ENCODE measurements at regions not wholly inside any gene's neighbourhood (a gene's known extent, or its start where the extent isn't known, plus 50 kb on each side); places are given as distances from the start of the nearest gene placed in this dataset.

DNA sequence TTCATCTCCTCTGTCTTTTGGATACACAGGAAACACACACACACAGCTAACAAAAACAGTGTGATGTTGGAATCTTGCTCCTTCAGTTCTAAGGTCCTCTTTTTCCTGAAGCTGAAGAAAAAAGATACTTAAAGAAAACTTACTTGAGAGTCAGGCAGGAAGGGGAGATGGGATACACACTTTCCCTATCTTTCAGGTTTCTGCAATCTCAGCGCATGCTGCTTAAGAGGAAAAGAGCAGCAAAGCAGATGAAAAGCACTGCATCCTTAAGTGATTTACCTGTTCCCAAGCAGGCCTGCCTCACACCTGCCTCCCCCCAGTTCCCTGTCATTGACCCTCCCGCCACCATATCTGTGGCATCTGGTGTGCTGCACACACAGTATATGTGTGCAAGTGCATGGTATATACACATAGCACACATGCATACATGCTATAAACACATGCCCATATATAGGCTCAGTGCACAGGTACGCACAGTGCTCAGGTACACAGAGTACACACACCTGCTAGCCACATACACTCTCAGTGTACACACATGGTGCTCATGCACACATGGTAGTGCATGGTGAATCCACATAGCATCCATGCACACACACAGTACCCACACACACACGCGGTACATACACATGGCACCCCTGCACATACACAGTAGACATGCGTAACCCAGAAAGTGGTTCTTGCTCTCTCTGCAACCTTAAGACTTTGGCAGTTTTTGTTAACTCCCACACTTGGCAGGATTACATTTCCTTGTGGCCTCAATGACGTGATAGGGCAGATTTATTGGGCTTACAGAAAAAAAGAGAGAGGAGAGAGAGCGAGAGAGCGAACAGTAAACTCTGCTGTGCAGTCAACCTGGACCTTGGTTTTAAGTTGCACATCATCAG is 166.9 kb downstream of the TOMM20 start:
- peak overlapping the region; percentile 48 for H2BK12ac ChIP-seq (ENCODE audit: low read length)
- H3K27me3 ChIP-seq (ENCODE audit: insufficient read depth, low read length): no peaks in the 10 kb centered on the region
- H3K14ac ChIP-seq (ENCODE audit: low read length): peak overlapping the region; percentile 22
- H3K23ac ChIP-seq (ENCODE audit: low read length): peak overlapping the region; percentile 1
- H2AFZ ChIP-seq (ENCODE audit: insufficient read depth, low read length, poor library complexity): no peak overlapping the region
- no peak for DNase-seq
- H3K18ac ChIP-seq (ENCODE audit: low read length): peak overlapping the region; percentile 3
- H3K9ac ChIP-seq (ENCODE audit: low read length): peak overlapping the region; percentile 6
- H2AK5ac ChIP-seq (ENCODE audit: low read length): peak overlapping the region; percentile 1
- no peak overlapping the region for H4K12ac ChIP-seq (ENCODE audit: low read depth, low read length)
- H3K4me3 ChIP-seq (ENCODE audit: low read depth, low read length): peak overlapping the region; percentile 23
- peak overlapping the region; percentile 10 for H2BK5ac ChIP-seq (ENCODE audit: low read depth, low read length, poor library complexity)
- WGBS (ENCODE audit: extremely low coverage, insufficient coverage, insufficient read length): no CpG with 5 or more reads among the region's 9 CpGs
- H3K4me2 ChIP-seq (ENCODE audit: low read length): peak overlapping the region; percentile 3
- no peak overlapping the region for H3K4ac ChIP-seq (ENCODE audit: low read depth, low read length)
- H3K9me3 ChIP-seq (ENCODE audit: insufficient read depth, low read depth, low read length): peaks cover 4% of the 10 kb centered on the region
- H4K8ac ChIP-seq (ENCODE audit: low read depth, low read length): peak overlapping the region; percentile 1
- H3K4me1 ChIP-seq (ENCODE audit: control insufficient read depth in 1 of 2, insufficient read depth in 2 of 2, low read length in 2 of 2): peaks cover 38 to 47% of the 10 kb centered on the region in 2 experiments
- H3K27ac ChIP-seq (ENCODE audit: low read depth, low read length): peak overlapping the region; percentile 97
- H2BK120ac ChIP-seq (ENCODE audit: insufficient read depth, low read length, poor library complexity): peak overlapping the region; percentile 3
- no peaks in the 10 kb centered on the region for H3K36me3 ChIP-seq (ENCODE audit: control insufficient read depth in 1 of 2, insufficient read depth in 2 of 2, low read length in 2 of 2)
- peaks cover 49% of the 10 kb centered on the region for H3K79me1 ChIP-seq (ENCODE audit: low read length)
- peaks cover 15% of the 10 kb centered on the region for H3K79me2 ChIP-seq (ENCODE audit: control insufficient read depth, insufficient read depth, low read length, poor library complexity)
- peak overlapping the region; percentile 11 for H4K91ac ChIP-seq (ENCODE audit: low read depth, low read length)

DNA sequence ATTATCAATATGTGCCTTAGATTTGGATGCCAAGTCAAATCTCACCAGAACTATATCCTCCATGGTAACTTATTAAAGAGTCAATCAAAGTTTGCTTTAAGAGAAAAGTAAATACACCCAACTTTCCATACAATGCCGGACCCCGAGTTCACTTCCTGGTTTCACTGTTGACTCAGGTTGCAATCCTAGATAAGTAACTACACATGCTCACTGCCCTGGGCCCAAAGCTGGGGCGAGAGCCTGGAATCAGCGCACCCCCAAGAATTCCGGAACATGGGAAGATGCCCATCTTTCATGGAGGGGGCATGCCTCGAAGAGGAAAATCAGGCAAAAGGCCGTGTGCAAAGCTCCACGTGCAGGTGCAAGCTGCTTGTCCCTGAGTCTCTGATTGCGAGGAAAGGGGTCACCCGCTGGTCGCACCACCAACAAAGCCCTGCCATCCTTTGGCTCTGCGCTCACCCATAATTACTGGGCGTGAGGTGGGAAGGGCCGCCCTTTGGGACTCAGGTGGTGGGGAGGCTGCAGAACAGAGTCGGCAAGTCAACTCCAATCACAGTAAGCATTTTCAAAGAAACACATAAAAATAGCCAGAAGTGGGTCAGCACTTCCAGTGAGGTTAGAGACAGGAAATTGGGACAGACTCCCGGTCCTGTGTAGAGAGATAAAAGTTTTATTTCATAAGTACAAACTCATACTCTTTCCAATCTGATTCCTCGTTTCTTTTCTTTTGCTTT is 167.7 kb downstream of the TOMM20 start:
- peak overlapping the region; percentile 82 for H3K18ac ChIP-seq (ENCODE audit: low read length)
- WGBS (ENCODE audit: extremely low coverage, insufficient coverage, insufficient read length): no CpG with 5 or more reads among the region's 17 CpGs
- peak overlapping the region; percentile 98 for H2BK12ac ChIP-seq (ENCODE audit: low read length)

DNA sequence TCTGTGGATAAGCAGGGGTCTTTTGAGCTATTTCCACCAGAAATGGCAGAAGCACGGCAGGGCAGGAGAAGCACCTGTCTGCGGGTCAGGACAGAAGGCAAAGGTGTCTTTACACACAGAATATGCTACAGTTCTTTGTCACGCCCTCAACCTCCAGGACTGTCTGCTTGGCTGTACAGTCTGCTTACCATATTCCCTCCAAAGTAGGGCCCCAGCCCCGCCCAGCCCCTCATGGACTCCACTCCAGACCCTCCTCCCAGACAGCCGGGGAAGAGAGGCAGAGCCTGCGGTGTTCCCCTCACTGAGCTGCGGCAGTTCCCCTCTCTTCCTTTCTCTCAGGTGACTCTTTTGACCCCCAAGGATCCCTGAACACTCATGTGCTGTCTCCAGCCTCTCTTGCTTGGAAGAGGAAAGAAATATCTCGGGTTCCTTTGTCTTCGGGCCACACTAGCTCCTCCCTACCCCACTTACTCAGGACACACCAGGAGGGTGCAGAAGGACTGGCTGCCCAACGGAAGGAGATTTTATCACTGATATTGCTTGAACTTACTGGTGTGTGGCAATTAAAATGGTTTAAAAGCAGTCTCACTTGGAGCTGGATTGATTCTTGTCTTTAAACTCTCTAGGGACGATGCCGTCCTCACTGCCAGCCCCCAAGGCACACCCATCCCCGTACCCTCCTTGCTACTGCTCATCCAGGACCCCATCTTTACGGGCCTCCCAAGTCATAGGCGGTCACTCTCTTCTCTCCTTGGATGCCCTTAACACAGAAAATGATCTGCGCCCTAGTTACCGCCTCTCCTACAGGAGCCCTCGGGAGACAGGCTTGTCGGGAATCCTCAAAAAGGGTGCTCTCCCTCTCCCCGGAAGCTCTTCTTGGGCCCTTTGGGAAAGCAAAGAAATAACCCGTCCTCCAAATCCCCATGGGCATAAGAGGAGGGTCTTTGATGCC is 169.7 kb downstream of the TOMM20 start:
- no peak overlapping the region for H3K9ac ChIP-seq (ENCODE audit: low read length)
- peaks cover 52% of the 10 kb centered on the region for H3K79me1 ChIP-seq (ENCODE audit: low read length)
- H3K79me2 ChIP-seq (ENCODE audit: control insufficient read depth, insufficient read depth, low read length, poor library complexity): peaks cover 15% of the 10 kb centered on the region
- H3K18ac ChIP-seq (ENCODE audit: low read length): peak overlapping the region; percentile 51
- H3K4me2 ChIP-seq (ENCODE audit: low read length): no peak overlapping the region
- no peak for DNase-seq
- H2AFZ ChIP-seq (ENCODE audit: insufficient read depth, low read length, poor library complexity): no peak overlapping the region
- no CpG with 5 or more reads among the region's 21 CpGs for WGBS (ENCODE audit: extremely low coverage, insufficient coverage, insufficient read length)
- no peaks in the 10 kb centered on the region for H3K27me3 ChIP-seq (ENCODE audit: insufficient read depth, low read length)
- H3K4me3 ChIP-seq (ENCODE audit: low read depth, low read length): no peak overlapping the region
- no peaks in the 10 kb centered on the region for H3K36me3 ChIP-seq (ENCODE audit: control insufficient read depth in 1 of 2, insufficient read depth in 2 of 2, low read length in 2 of 2)
- peaks cover 4% of the 10 kb centered on the region for H3K9me3 ChIP-seq (ENCODE audit: insufficient read depth, low read depth, low read length)
- H3K4me1 ChIP-seq (ENCODE audit: control insufficient read depth in 1 of 2, insufficient read depth in 2 of 2, low read length in 2 of 2): peaks cover 44 to 53% of the 10 kb centered on the region in 2 experiments
- no peak overlapping the region for H4K12ac ChIP-seq (ENCODE audit: low read depth, low read length)
- peak overlapping the region; percentile 88 for H2AK5ac ChIP-seq (ENCODE audit: low read length)
- no peak overlapping the region for H3K27ac ChIP-seq (ENCODE audit: low read depth, low read length)
- peak overlapping the region; percentile 93 for H2BK12ac ChIP-seq (ENCODE audit: low read length)
- H3K4ac ChIP-seq (ENCODE audit: low read depth, low read length): peak overlapping the region; percentile 49
- peak overlapping the region; percentile 64 for H2BK5ac ChIP-seq (ENCODE audit: low read depth, low read length, poor library complexity)
- H3K23ac ChIP-seq (ENCODE audit: low read length): no peak overlapping the region
- peak overlapping the region; percentile 80 for H3K14ac ChIP-seq (ENCODE audit: low read length)
- H4K8ac ChIP-seq (ENCODE audit: low read depth, low read length): peak overlapping the region; percentile 79
- H2BK120ac ChIP-seq (ENCODE audit: insufficient read depth, low read length, poor library complexity): peak overlapping the region; percentile 82
- H4K91ac ChIP-seq (ENCODE audit: low read depth, low read length): peak overlapping the region; percentile 98

More for the DNA sequence above, 167.7 kb downstream of the TOMM20 start:
- Histone ChIP-seq H2BK120ac (ENCODE audit: insufficient read depth, low read length, poor library complexity) (peak overlapping the region; percentile 86), H3K23ac (ENCODE audit: low read length) (no peak overlapping the region), H3K9ac (ENCODE audit: low read length) (no peak overlapping the region), H2AFZ (ENCODE audit: insufficient read depth, low read length, poor library complexity) (peak overlapping the region; percentile 43), H3K36me3 (ENCODE audit: control insufficient read depth in 1 of 2, insufficient read depth in 2 of 2, low read length in 2 of 2) (no peaks in the 10 kb centered on the region), H3K79me2 (ENCODE audit: control insufficient read depth, insufficient read depth, low read length, poor library complexity) (peaks cover 15% of the 10 kb centered on the region), H2AK5ac (ENCODE audit: low read length) (peak overlapping the region; percentile 85), H3K4ac (ENCODE audit: low read depth, low read length) (peak overlapping the region; percentile 34), H3K14ac (ENCODE audit: low read length) (peak overlapping the region; percentile 85), H4K8ac (ENCODE audit: low read depth, low read length) (peak overlapping the region; percentile 63), H3K4me1 (ENCODE audit: control insufficient read depth in 1 of 2, insufficient read depth in 2 of 2, low read length in 2 of 2) (peaks cover 39 to 47% of the 10 kb centered on the region in 2 experiments), H3K79me1 (ENCODE audit: low read length) (peaks cover 51% of the 10 kb centered on the region), H4K91ac (ENCODE audit: low read depth, low read length) (peak overlapping the region; percentile 92), H3K4me2 (ENCODE audit: low read length) (no peak overlapping the region), H3K27me3 (ENCODE audit: insufficient read depth, low read length) (no peaks in the 10 kb centered on the region), H3K4me3 (ENCODE audit: low read depth, low read length) (no peak overlapping the region), H3K9me3 (ENCODE audit: insufficient read depth, low read depth, low read length) (peaks cover 4% of the 10 kb centered on the region), H3K27ac (ENCODE audit: low read depth, low read length) (no peak overlapping the region), H4K12ac (ENCODE audit: low read depth, low read length) (no peak overlapping the region), H2BK5ac (ENCODE audit: low read depth, low read length, poor library complexity) (peak overlapping the region; percentile 28)
- no peak for DNase-seq
